Activated gamma-delta T cell (primary cell): ENCODE measurements at regions not wholly inside any gene's neighbourhood (a gene's known extent, or its start where the extent isn't known, plus 50 kb on each side); places are given as distances from the start of the nearest gene placed in this dataset.
"Not testable (repeated sequence)": the region's sequence is repeated elsewhere in the genome, so short reads cannot be mapped to it uniquely, and the experiment has no call there.

ENCODE experiments used
- DNase-seq: peaks from one replicate; lab custom pipeline; 2025; lab: John Stamatoyannopoulos, UW

DNA sequence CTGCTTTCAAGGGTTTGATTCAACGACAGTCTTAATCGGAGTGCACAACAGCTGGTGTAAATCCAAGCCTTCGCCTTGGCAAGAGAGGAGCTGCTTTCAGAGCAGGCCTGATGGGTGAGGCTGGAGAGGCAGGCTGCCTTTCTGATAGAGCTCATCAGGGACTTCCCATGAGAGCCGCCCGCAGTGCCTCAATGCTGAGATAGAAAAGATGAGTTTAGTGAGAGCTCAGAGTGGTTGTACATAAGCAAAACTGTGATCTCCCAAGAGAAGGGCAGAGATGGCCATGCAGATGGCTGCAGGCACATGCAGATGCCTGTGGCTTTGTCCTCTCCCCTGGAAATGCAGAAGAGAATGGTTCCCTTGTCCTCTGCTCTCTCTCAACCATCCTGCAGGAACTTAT lies 122.1 kb downstream of the ARL4C start:
- no peak for DNase-seq

DNA sequence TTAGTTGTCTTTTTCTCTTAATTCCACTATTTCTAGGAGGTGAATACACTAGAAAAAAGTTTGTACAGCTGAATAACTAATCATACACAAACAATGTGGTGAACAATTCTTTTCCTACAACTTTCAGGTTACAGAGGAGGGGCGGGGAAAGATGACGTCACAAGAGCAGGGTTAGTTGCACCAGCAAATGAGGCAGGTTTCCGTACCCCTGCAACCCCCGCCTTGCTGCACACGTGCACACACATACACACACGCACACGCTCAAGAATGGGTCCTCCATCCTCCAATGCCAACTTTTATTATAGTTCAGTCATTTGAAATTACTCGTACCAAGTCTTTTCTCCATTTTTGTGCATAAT lies 122.8 kb downstream of the ARL4C start:
- DNase-seq = no peak

DNA sequence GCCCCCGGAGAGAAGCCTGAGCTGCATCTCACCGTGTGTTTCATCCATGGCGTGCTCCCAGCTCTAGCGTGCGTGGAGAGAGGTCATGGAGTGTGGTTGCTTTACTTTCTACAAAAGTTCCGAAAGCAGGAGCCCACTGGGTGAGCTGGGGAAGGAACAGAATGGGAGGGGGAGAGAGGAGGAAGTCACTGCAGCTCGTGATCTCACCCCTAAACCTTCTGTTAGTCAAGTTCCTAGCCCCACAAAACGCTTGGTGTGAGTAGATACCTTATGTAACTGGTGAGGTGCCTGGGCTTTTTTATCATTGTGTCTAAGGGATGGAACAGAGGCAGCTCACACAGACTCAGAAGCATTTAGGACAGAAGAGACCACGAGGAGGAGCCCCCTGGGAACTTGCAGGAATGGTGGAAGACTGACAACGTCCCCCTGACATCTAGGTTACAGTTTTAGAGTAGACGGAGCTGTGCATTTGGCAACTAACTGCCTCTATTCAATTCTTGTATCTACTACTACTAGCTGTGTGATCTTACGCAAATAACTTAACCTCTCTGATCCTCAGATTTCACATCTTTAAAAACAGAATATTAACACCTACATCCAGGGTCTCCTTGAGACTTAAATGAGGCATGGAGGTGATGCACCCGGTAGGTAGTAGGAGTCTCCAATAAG lies 123.3 kb downstream of the ARL4C start:
- no peak for DNase-seq

DNA sequence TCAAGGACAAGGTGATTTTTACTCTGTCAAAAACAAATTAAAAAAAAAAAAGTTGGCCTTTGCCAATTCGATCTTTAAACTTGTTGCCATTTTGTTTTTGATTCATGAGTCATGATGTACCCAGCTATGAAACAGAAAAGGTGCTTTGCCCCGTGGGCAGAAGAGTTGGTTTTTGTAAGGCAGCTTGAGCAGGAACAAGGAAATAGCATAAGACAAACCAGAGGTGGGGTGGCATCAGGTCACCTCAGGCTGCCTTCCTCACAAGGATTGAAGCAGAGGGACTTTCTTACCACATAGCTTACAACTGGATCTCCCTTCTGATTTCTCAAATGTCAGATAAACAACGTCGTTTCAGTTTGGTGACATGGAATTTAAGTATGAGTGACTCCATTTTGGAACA lies 123.8 kb downstream of the ARL4C start:
- no peak for DNase-seq

DNA sequence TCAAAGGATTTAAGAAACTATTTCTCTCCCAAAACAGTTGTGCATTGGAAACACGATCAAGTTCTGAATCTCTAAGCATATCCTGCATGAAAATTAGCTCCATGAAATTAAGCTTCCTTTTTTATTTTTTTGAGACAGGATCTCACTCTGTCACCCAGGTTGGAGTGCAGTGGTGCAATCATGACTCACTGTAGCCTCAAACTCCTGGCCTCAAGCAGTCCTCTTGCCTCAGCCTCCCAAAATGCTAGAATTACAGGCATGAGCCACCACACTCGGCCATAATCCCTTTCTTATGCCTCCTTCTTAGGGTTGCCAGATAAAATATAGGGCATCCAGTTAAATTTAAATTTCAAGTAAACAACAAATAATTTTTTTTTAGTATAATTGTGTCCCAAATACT lies 124.4 kb downstream of the ARL4C start:
- DNase-seq = no peak

DNA sequence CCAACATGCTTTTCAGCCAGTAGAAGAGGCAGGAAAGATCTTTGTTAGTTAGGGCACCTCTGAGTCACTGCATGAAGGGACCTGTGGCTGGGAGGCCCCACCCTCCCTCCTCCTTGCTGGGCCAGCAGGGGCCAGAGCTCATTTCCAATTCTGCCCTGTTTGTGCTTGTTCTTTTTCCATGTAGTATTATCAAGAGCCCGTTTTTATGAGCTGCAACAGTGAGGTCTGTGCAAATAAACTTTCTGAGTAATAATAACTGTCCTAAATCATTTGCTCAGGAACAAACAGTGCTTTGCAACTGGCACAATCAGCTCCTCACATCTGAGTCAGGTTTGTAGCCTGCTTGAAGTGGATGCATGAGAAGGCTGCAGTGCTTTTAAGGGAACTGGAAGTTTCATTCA lies 128.0 kb downstream of the ARL4C start:
- DNase-seq = no peak

DNA sequence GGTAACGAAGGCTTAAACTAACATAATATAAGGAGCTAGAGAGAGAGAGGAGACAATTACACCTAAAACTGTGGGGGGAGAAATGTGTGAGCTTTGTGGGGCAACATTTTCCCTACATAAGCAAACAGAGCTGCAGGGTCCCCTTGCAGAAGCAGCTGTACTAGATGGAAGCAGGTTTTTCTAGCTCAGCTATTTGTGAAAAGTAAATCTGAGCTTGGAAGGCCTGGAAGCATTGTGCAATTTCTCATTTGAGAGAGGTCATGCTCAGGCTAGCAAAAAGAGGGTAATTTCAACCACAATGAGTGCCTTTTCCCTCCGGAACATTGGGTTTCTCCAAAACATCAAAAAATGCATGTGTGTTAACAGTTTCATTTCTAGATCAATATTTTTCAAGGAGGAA lies 130.0 kb downstream of the ARL4C start:
- no peak for DNase-seq

DNA sequence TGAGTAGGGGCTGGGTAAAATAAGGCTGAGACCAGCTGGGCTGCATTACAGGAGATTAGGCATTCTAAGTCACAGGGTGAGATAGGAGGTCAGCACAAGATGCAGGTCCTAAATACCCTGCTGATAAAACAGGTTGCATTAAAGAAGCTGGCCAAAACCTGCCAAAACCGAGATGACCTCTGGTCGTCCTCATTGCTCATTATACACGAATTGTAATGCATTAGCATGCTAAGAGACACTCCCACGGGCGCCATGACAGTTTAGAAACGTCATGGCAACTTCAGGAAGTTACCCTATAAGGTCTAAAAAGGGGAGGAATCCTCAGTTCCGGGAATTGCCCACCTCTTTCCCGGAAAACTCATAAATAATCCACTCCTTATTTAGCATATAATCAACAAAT lies 132.2 kb downstream of the ARL4C start:
- no peak for DNase-seq

DNA sequence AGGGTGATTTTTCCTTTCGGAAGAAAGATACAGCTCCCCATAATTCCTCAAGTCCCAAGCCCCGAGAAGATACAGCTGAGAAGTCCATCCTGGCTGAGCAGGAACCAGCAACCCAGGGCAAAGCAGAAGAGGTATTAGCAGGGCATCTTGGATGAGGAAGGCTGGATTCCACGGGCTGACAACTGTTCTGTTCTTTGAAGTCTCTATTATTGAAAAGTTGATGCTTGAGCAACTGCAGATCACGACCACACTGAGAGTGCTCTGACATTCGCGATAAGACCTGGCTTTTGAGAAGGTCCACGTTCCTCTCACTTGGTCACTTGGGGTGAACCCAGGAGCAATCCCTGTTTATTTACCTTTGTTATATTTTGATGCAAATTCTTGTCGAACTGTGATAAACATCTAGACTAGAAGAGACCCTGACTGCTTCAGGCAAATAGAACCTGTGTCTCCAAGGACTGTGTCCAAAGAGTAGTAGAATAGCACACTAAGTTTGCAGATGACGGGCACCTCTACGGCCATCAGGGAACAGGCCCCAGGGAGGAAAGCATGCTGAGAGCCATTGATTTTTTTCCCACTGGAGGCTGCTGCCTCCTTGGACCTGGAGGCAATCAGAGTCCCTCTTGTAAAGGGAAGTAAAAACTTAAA lies 133.1 kb downstream of the ARL4C start:
- DNase-seq = no peak

DNA sequence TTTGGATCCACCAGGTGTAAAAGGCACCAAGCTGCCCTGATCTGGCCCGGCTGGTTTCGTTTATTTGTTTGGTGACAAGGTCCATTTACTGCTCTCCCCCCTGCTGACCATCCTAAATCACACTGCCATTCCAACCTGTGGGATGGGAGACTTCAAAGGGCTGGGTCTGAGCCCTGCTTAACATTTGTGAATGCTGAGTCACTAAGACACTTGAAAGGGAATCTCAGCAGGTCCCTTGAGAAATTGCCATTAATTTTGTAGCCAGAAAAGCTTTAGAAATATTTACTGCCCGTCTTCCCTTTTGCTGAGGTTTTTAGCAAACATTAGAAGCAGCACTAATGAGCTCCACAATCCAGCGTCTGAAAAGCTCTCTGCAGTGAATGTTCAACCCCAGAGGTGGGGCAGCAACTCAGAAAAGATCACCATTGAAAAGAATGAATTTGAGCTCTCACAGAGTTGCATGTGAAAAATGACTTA lies 133.8 kb downstream of the ARL4C start:
- no peak for DNase-seq

DNA sequence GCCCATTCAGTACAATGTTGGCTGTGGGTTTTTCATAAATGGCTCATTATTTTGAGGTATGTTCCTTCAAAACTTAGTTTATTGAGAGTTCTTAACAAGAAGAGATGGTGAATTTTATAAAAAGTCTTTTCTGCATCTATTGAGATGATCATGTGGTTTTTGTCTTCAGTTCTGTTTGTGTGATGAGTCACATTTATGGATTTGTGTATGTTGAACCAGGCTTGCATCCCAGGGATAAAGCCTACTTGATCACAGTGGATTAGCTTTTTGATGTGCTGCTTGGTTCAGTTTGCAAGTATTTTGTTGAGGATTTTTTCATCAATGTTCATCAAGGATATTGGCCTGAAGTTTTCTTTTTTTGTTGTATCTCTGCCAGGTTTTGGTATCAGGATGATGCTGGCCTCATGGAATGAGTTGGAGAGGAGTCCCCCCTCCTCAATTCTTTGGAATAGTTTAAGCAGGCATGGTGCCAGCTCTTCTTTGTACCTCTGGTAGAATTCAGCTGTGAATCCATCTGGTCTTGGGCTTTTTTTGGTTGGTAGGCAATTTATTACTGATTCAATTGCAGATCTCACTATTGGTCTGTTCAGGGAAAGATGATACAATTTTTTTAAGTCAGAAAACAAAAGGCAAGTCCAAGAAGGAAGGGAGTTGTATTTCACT lies 136.4 kb downstream of the ARL4C start:
- not testable (repeated sequence) for DNase-seq

DNA sequence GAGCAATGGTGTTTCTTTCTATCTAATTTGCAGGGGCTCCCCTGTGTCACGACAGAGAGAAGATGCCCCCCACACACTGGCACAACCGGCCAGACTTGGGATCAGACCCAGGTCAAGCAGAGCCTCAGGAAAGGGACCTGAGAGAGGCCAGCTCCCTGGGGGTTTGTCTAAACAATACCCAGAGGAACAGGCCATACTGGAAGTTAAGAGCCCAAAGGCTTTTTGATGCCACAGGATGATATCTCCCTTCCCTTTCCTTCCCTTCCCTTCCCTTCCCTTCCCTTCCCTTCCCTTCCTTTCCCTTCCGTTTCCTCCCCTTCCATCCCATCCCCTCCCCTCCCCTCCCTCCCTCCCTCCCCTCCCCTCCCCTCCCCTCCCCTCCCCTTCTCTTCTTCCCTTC lies 139.2 kb downstream of the ARL4C start:
- no peak for DNase-seq

DNA sequence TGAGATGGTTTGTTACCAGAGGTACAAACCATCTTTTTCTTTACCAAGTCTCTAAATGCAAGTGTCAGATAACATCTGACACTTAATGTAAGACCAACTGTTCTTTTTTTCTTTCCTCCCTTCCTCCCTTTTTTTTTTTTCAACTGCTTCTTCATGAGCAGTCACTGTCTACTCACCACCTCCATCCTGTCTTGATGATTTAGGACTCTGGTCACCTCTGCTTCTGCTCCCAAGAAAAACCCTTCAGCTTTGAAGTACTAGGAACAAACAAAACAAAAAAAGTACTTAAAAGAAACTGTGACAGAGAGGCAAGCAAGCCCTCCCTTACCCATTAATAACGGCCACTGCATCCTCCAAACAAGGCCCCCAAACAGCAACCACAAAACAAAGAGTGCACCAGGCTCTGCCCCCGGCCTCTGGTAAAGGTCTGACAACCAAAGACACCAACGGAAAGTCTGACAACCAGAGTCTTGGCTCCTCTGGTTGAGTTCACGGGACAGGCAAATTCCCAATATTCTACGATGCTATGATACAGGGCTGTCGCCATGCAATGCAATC lies 141.0 kb downstream of the ARL4C start:
- no peak for DNase-seq

DNA sequence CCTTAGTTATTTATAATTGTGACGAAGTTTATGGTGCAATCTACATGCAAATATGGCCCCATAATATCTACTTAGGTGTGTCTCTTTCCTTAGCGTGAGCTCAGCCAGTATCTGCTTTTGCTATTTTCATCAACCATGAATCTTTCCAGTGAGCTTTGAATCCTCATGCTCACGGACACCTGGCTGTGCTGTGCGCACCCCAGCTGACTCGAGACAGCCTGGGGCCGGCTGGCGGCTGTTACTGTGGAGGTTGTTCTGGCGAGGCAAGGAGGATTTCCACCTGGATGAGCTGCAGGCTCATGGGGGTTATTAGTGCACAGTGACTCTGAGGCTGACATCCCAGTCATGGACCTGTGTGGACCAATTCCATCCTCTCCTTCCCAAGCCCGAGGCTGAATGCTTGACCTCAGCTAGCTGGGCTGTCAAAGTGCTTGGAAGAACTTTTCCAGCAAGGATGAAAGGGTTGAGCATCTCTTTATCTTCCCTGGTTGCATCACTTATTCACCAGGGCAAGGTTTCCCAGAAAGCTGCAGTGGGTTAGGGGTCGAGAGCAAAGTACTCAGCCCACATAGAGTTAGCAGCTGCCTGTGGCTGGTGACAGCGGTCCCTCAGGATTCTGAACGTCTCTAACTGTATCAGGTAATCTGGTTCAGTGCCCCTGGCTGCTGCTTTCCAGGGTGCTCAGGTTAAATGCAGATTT lies 141.7 kb downstream of the ARL4C start:
- no peak for DNase-seq

DNA sequence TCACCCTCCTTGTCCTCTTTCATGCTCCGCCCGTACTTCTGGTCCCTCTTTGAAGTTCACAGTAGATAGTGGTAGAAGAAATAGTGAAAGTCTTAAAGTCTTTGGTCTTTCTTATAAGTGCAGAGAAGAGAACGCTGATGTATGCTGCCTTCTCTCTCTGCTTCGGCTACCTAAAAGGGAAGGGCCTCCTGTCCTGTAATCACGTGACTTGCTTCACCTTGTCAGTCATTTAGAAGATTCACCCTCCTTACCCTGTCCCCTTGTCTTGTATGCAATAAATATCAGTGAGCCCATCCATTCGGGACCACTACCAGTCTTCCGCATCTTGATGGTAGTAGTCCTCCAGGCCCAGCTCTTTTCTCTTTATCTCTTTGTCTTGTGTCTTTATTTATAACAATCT lies 144.6 kb downstream of the ARL4C start:
- no peak for DNase-seq

DNA sequence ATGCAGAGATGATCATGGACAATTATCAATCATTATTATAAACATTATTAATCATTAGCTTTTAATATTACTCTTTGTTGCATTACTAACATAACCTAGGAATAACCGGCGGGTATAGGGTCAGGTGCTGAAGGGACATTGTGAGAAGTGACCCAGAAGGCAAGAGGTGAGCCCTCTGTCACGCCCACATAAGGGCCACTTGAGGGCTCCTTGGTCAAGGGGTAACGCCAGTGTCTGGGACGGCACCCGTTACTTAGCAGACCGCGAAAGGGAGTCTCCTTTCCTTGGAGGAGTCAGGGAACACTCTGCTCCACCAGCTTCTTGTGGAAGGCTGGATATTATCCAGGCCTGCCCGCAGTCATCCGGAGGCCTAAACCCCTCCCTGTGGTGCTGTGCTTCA lies 145.0 kb downstream of the ARL4C start:
- not testable (repeated sequence) for DNase-seq

DNA sequence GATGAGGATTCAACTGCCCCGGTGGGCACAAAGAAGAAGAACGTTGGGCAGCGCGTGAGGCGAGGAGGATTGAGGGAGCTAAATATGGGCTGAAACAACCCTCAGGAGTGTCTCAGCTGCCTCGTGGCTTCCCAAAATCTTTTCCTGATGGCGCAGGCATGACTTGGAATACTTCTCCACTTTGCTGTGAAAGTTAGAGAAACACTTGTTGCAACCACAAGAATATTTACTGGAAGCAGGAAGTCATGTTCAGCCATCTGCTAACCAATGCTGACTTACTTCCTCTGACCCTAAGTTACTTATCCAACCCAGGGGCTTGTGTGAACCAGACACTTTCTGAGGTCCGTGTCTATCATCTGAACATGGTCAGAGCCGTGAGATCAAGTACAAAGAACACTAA lies 148.8 kb downstream of the ARL4C start:
- DNase-seq = no peak

DNA sequence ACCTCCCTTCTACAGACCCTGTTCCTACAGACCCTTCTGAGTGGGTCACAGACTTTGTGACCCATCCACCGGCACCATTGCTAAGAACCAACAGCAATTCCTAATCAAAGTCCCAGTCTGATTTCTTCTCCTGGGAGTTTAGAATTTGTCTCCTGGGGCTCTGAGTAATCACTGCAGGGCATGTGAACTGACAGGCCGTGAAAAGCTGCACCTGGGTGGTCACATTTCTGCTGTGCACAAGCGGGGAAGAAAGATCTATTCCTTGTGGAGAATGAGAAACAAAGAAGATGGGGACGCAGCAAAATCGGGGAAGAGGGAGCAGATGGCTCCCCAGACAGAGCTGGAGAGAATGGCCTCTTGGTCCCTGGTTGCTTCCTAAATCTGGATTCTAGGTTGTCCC lies 151.0 kb downstream of the ARL4C start:
- no peak for DNase-seq

DNA sequence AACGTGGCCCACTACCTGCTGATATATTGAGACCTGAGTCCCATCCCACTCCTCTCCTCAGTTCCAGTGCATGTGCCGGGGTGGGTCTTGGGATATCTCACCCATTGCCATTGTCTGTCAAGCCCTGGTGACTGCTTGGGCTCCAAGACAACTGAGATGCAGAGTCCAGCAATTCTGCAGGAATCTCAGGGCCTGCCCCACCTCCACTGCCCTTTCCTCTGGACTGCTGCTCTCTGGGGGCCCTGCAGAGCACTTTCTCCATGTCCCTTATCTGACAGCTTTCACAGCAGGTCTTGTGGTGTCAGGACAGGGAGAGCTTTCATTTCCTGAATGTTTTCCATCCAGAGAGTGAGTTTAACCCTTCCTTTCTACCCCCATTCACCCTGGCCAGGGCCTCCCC lies 152.9 kb downstream of the ARL4C start:
- no peak for DNase-seq

DNA sequence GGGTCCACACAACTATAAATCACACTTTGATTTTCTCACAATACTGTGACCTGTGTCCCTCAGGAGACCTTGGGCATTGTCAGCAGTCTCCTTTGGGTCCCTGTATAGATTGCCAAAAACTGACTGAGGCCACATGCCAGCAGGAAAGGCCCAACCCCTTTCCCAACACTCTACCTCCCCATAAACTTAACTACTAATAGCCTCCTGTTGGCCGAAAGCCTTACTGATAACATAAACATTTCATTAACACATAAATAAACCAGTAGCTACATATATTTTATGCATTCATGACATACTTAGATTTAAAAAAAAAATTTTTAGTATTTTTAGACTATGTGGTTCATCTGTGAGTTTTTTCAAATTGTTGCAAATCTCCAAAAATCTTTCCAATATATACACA lies 153.5 kb downstream of the ARL4C start:
- no peak for DNase-seq

DNA sequence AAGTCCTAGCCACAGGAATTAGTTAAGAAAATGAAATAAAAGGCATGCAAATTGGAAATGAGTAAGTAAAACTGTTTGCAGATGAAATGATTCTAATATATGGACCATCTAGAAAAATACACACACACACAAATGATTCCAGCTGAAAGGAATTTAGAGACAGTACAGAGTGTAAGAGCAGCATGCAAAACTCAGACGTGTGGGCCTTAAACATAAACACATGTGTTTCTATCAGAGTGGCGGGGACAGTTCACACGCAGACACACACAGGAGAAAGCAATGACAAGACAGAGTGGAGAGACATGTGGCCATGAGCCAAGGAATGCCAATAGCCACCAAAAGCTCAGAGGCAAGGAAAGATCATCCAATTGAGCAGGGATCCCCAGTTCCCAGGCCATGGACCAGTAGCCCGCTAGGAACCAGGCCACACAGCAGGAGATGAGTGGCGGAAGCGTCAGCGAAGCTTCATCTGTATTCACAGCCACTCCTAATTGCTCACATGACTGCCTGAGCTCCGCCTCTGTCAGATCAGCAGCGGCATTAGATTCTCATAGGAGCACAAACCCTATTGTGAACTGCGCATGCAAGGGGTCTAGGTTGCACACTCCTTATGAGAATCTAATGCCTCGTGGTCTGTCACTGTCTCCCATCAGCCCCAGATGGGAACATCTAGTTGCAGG lies 155.4 kb downstream of the ARL4C start:
- no peak for DNase-seq

DNA sequence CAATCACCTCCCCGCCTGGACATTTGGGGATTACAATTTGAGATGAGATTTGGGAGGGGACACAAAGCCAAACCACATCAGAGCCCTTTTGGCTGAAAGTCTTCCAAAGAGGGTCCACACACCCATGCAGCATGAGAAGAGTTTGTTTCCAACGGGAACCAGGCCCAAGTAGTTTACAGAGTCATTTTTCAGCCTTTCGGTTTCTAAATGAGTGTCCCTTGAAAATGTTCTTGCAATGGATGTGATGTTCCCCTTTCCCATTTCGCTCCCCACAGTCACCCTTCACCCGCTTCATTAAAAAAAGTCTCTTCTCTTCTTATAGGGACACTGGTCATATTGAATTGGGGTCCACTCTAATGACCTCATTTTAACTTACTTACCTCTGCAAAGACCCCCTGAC lies 157.4 kb downstream of the ARL4C start:
- no peak for DNase-seq
